H1 (cell line): ENCODE measurements at regions not wholly inside any gene's neighbourhood (a gene's known extent, or its start where the extent isn't known, plus 50 kb on each side); places are given as distances from the start of the nearest gene placed in this dataset.

Source experiments
- CTCF ChIA-PET: fragments of 300-600 bp; sonication (Branson Sonifier 250); formaldehyde crosslinking; loops from one replicate; lab custom pipeline; 2021; ENCODE audit not compliant: partially characterized antibody; lab: Charles Lee
- POLR2A ChIA-PET: fragments of 300-600 bp; sonication (Branson Sonifier 250); formaldehyde crosslinking; loops from one replicate; lab custom pipeline; 2021; ENCODE audit warnings: inconsistent platforms; ENCODE audit not compliant: partially characterized antibody; lab: Charles Lee
- DNase-seq, 2 experiments: peaks; one replicate each; pipeline versions ENCODE4 v3.0.0 to v3.0.0-alpha.2; 2010 to 2022; ENCODE audit warnings: low spot score in 2 of 2, low read depth in 1 of 2, mixed read lengths in 1 of 2
- FAIRE-seq: peaks from 2 replicates; lab custom pipeline; 2011; peaks lifted over from hg19 to GRCh38; lab: Jason Lieb, UNC
- H2AFZ ChIP-seq: 2 replicates; pipeline ENCODE4 v1.8.1; 2012; ENCODE audit warnings: low read length, inconsistent platforms
- H2AK5ac ChIP-seq: 2 replicates; pipeline ENCODE4 v1.6.1; 2013; ENCODE audit warnings: low read depth, low read length
- H2BK120ac ChIP-seq: replicated peaks from 2 replicates; pipeline ENCODE3; 2013; ENCODE audit warnings: low read depth, low read length, inconsistent platforms
- H2BK12ac ChIP-seq: 2 replicates; pipeline ENCODE4 v1.6.1; 2013; ENCODE audit warnings: low read depth, low read length
- H2BK15ac ChIP-seq: 2 replicates; pipeline ENCODE4 v1.6.1; 2013; ENCODE audit warnings: low read length
- H2BK20ac ChIP-seq: 2 replicates; pipeline ENCODE4 v1.6.1; 2013; ENCODE audit warnings: low read length
- H2BK5ac ChIP-seq: 2 replicates; pipeline ENCODE4 v1.6.1; 2013; ENCODE audit warnings: low read depth, low read length
- H3K14ac ChIP-seq: 2 replicates; pipeline ENCODE4 v1.6.1; 2013; ENCODE audit warnings: inconsistent platforms; ENCODE audit not compliant: insufficient read length
- H3K18ac ChIP-seq: 2 replicates; pipeline ENCODE4 v1.6.1; 2013; ENCODE audit warnings: low read length; ENCODE audit errors: extremely low read depth
- H3K23ac ChIP-seq: 2 replicates; pipeline ENCODE4 v1.6.1; 2013; ENCODE audit warnings: inconsistent platforms; ENCODE audit not compliant: insufficient read length
- H3K23me2 ChIP-seq: 2 replicates; pipeline ENCODE4 v1.6.1; 2013; ENCODE audit warnings: low read depth, low read length
- H3K27ac ChIP-seq: 2 replicates; pipeline ENCODE4 v1.6.1; 2011; ENCODE audit warnings: low read depth, low read length, inconsistent platforms
- H3K27me3 ChIP-seq, 4 experiments: replicated peaks in 1 of 4; 1 replicate in 1 of 4; 2 replicates in 3 of 4; pipeline versions ENCODE4 v1.6.1 to v1.8.1; 2011 to 2013; ENCODE audit warnings: low read length in 3 of 4, mild to moderate bottlenecking in 3 of 4, inconsistent platforms in 2 of 4, mixed read lengths in 2 of 4, moderate library complexity in 1 of 4; ENCODE audit not compliant: control insufficient read depth in 3 of 4, insufficient read depth in 3 of 4; ENCODE audit errors: extremely low read depth in 1 of 4
- H3K36me3 ChIP-seq, 4 experiments: 2 replicates each; pipeline versions ENCODE4 v1.6.1 to v1.8.1; 2011 to 2013; ENCODE audit warnings: mild to moderate bottlenecking in 4 of 4, low read length in 3 of 4, moderate library complexity in 2 of 4, control low read depth in 1 of 4, inconsistent platforms in 1 of 4; ENCODE audit not compliant: insufficient read depth in 4 of 4, control insufficient read depth in 2 of 4
- H3K4ac ChIP-seq: replicated peaks from 2 replicates; pipeline ENCODE3; 2013; ENCODE audit warnings: low read length, low read depth, mixed read lengths, inconsistent platforms; ENCODE audit not compliant: insufficient read length
- H3K4me1 ChIP-seq, 4 experiments: replicated peaks in 1 of 4; 1 replicate in 1 of 4; 2 replicates in 3 of 4; pipeline versions ENCODE4 v1.6.1 to v1.8.1; 2011 to 2013; ENCODE audit warnings: low read length in 3 of 4, inconsistent platforms in 2 of 4, mixed read lengths in 1 of 4; ENCODE audit not compliant: insufficient read depth in 4 of 4, control insufficient read depth in 3 of 4
- H3K4me2 ChIP-seq, 2 experiments: 2 replicates each; pipeline versions ENCODE4 v1.6.1 to v1.8.1; 2011 to 2013; ENCODE audit warnings: low read depth in 2 of 2, low read length in 2 of 2, control low read depth in 1 of 2, inconsistent platforms in 1 of 2, mild to moderate bottlenecking in 1 of 2; ENCODE audit not compliant: insufficient read depth in 1 of 2
- H3K4me3 ChIP-seq, 4 experiments: fragments of 200-600, 300-600 bp in 1 of 4; sonication (generic), shearing (Covaris generic), sonication (Bioruptor Twin) in 1 of 4; 2 replicates each; pipeline versions ENCODE4 v1.5.1 to v1.8.1; 2011 to 2016; ENCODE audit warnings: low read length in 4 of 4, low read depth in 3 of 4, control low read depth in 2 of 4, inconsistent platforms in 2 of 4, mild to moderate bottlenecking in 2 of 4, mixed read lengths in 1 of 4, moderate library complexity in 1 of 4; ENCODE audit not compliant: insufficient read depth in 2 of 4; ENCODE audit errors: extremely low read depth in 1 of 4
- H3K56ac ChIP-seq: replicated peaks from 2 replicates; pipeline ENCODE3; 2013; ENCODE audit warnings: low read depth, mild to moderate bottlenecking, mixed read lengths, low read length, inconsistent platforms; ENCODE audit not compliant: insufficient read length
- H3K79me1 ChIP-seq: 2 replicates; pipeline ENCODE4 v1.6.1; 2013; ENCODE audit warnings: low read depth, low read length, control low read depth
- H3K79me2 ChIP-seq, 2 experiments: 2 replicates each; pipeline versions ENCODE4 v1.6.1 to v1.8.1; 2012 to 2013; ENCODE audit warnings: low read length in 2 of 2, mild to moderate bottlenecking in 2 of 2, inconsistent platforms in 1 of 2; ENCODE audit not compliant: insufficient read depth in 2 of 2, control insufficient read depth in 1 of 2
- H3K9ac ChIP-seq, 4 experiments: replicated peaks in 1 of 4; 1 replicate in 1 of 4; 2 replicates in 3 of 4; pipeline versions ENCODE4 v1.6.1 to v1.8.1; 2011 to 2013; ENCODE audit warnings: low read depth in 3 of 4, low read length in 3 of 4, control low read depth in 2 of 4, mild to moderate bottlenecking in 2 of 4, moderate library complexity in 2 of 4, inconsistent platforms in 1 of 4; ENCODE audit errors: extremely low read depth in 1 of 4
- H3K9me3 ChIP-seq, 2 experiments: 2 replicates each; pipeline versions ENCODE4 v1.6.1 to v1.8.1; 2012 to 2013; ENCODE audit warnings: mild to moderate bottlenecking in 2 of 2, moderate library complexity in 2 of 2, control low read depth in 1 of 2, inconsistent platforms in 1 of 2, low read depth in 1 of 2, low read length in 1 of 2, mixed read lengths in 1 of 2; ENCODE audit not compliant: insufficient read depth in 2 of 2
- H4K20me1 ChIP-seq, 2 experiments: replicated peaks in 1 of 2; 2 replicates each; pipeline versions ENCODE3 to v1.8.1; 2011 to 2013; ENCODE audit warnings: inconsistent platforms in 2 of 2, low read length in 2 of 2, mild to moderate bottlenecking in 1 of 2; ENCODE audit not compliant: insufficient read depth in 2 of 2, control insufficient read depth in 1 of 2
- H4K5ac ChIP-seq: 2 replicates; pipeline ENCODE4 v1.6.1; 2013; ENCODE audit warnings: low read length, low read depth, mixed read lengths, inconsistent platforms; ENCODE audit not compliant: insufficient read length
- H4K8ac ChIP-seq: 2 replicates; pipeline ENCODE4 v1.8.0; 2013; ENCODE audit warnings: mild to moderate bottlenecking, moderate library complexity, low read length, inconsistent platforms; ENCODE audit not compliant: insufficient read depth; ENCODE audit errors: extremely low read depth
- H4K91ac ChIP-seq: replicated peaks from 2 replicates; pipeline ENCODE3; 2013; ENCODE audit warnings: low read length, mixed read lengths, inconsistent platforms; ENCODE audit not compliant: insufficient read length
- GTF2F1 ChIP-seq: IDR thresholded peaks from 2 replicates; pipeline ENCODE4 v1.6.1; 2012; ENCODE audit warnings: low read depth, low read length, improper control_type of control experiment, borderline replicate concordance
- HDAC2 ChIP-seq, 2 experiments: fragments of 300-600 bp in 1 of 2; sonication (generic) in 1 of 2; IDR thresholded peaks; 2 replicates each; pipeline ENCODE4 v1.6.1; 2011 to 2012; ENCODE audit warnings: low read depth in 2 of 2, low read length in 2 of 2, mild to moderate bottlenecking in 2 of 2, moderate library complexity in 2 of 2, borderline replicate concordance in 1 of 2, inconsistent platforms in 1 of 2
- JUN ChIP-seq: IDR thresholded peaks from 2 replicates; pipeline ENCODE4 v1.6.1; 2011; ENCODE audit warnings: low read depth, mild to moderate bottlenecking, improper control_type of control experiment, low read length
- KDM5A ChIP-seq: fragments of 200-600 bp; IDR thresholded peaks from 2 replicates; pipeline ENCODE4 v1.7.1; 2012; ENCODE audit warnings: mild to moderate bottlenecking, low read length, inconsistent platforms, mixed read lengths
- MAFK ChIP-seq: IDR thresholded peaks from 2 replicates; pipeline ENCODE4 v1.6.1; 2012; ENCODE audit warnings: low read depth, mild to moderate bottlenecking, improper control_type of control experiment, low read length
- NANOG ChIP-seq: IDR thresholded peaks from 2 replicates; pipeline ENCODE4 v1.6.1; 2011; ENCODE audit warnings: low read length, low read depth, mild to moderate bottlenecking, inconsistent platforms; ENCODE audit not compliant: insufficient read depth, poor library complexity, severe bottlenecking
- POLR2AphosphoS5 ChIP-seq: IDR thresholded peaks from 2 replicates; pipeline ENCODE4 v1.6.1; 2011; ENCODE audit warnings: low read depth, low read length
- POU5F1 ChIP-seq: IDR thresholded peaks from 2 replicates; pipeline ENCODE4 v1.6.1; 2011; ENCODE audit warnings: low read depth, mild to moderate bottlenecking, low read length, moderate library complexity
- SAP30 ChIP-seq: fragments of 300-600 bp; sonication (generic); IDR thresholded peaks from 2 replicates; pipeline ENCODE4 v1.7.1; 2012; ENCODE audit warnings: low read length, moderate library complexity, mild to moderate bottlenecking, inconsistent platforms; ENCODE audit not compliant: insufficient read depth, insufficient replicate concordance
- SP4 ChIP-seq: IDR thresholded peaks from 2 replicates; pipeline ENCODE4 v1.6.1; 2012; ENCODE audit warnings: low read length, inconsistent platforms
- SUZ12 ChIP-seq: fragments of 200-600 bp; sonication (generic); IDR thresholded peaks from 2 replicates; pipeline ENCODE4 v1.6.1; 2012; ENCODE audit warnings: mild to moderate bottlenecking, inconsistent platforms, low read length, moderate library complexity, mixed read lengths
- YY1 ChIP-seq: IDR thresholded peaks from 2 replicates; pipeline ENCODE4 v1.6.1; 2011; ENCODE audit warnings: low read depth, mild to moderate bottlenecking, low read length
- ZNF274 ChIP-seq: IDR thresholded peaks from 2 replicates; pipeline ENCODE4 v1.7.0; 2012; ENCODE audit warnings: low read length, borderline replicate concordance; ENCODE audit errors: extremely low read depth
- WGBS, 2 experiments: shearing (Covaris generic) in 1 of 2; methylation state at CpG; one replicate each; pipeline versions ENCODE4 v1.1.6 to v1.1.7; 2013 to 2015; ENCODE audit warnings: low lambda C conversion rate in 2 of 2, mixed read lengths in 2 of 2, inconsistent platforms in 1 of 2, low coverage in 1 of 2, missing lambda C conversion rate in 1 of 2; ENCODE audit not compliant: insufficient replicate concordance in 2 of 2, insufficient coverage in 1 of 2, insufficient read length in 1 of 2; ENCODE audit errors: extremely low coverage in 1 of 2, missing lambda C conversion rate in 1 of 2; 5-methylcytosine and 5-hydroxymethylcytosine counted together
- TF ChIP-seq, protein P1 (sequence below): IDR thresholded peaks from 2 replicates; pipeline ENCODE4 v1.6.1; 2012; ENCODE audit warnings: inconsistent platforms

DNA sequence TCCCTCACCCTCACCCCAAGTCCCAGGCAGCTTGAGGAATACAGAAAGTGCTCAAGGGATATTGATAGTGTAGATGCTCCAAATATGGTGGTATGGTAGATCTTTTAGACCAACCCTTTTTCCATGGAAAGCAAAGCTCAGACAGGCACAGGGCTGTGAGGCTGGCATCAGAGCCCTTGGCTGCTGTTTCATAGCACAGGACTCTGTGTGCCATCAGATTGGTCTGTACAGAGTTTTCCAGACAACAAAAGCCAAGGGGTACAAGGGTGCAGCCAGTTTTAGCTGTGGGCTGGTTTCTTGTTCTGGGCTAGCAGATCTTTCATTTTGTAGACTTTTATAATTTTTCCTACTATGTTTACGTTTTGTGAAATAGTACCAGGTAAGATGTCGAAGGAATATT lies 296.9 kb upstream of the TNP1 start:
- Histone ChIP-seq H3K23ac (no peak overlapping the region), H2BK120ac (no peak overlapping the region), H3K27me3 (no peaks in the 10 kb centered on the region; a peak in 1 of 7 replicates), H3K36me3 (no peaks in the 10 kb centered on the region), H2AFZ (no peak overlapping the region), H2BK20ac (no peak overlapping the region), H4K91ac (no peak overlapping the region), H3K9ac (no peak overlapping the region), H4K8ac (no peak overlapping the region), H2BK5ac (no peak overlapping the region), H3K9me3 (no peaks in the 10 kb centered on the region), H3K18ac (no peak overlapping the region), H3K79me2 (no peaks in the 10 kb centered on the region), H2AK5ac (no peak overlapping the region), H3K14ac (no peak overlapping the region), H4K5ac (no peak overlapping the region), H3K56ac (no peak overlapping the region), H3K4me3 (no peak overlapping the region), H2BK15ac (no peak overlapping the region), H3K27ac (no peak overlapping the region), H3K4ac (no peak overlapping the region), H3K4me1 (no peaks in the 10 kb centered on the region), H3K23me2 (no peaks in the 10 kb centered on the region; the same call in 1 of the 2 replicates), H4K20me1 (no peaks in the 10 kb centered on the region), H3K4me2 (no peak overlapping the region), H2BK12ac (no peak overlapping the region), H3K79me1 (no peaks in the 10 kb centered on the region)
- FAIRE-seq (no peak), DNase-seq (no peak)
- POLR2A ChIA-PET = no interaction called here
- 100% methylated on average over 2 of the region's 2 CpGs; no CpG with 5 or more reads in 1 of the 2 experiments for WGBS, 2 experiments
- CTCF ChIA-PET = interaction anchor here (1.4 to 5.8 kb wide), 4 partner anchors 9 to 19 kb away, joined by 3 to 23 read pairs (median 9); no protein-coding TSS in a partner anchor
- no peak for TF ChIP-seq JUN
- no peak for TF ChIP-seq POLR2AphosphoS5
- no peak for TF ChIP-seq SP4
- TF ChIP-seq NANOG = no peak
- no peak for TF ChIP-seq POU5F1
- TF ChIP-seq SAP30 = no peak
- TF ChIP-seq SUZ12 = no peak
- TF ChIP-seq YY1 = no peak
- no peak for TF ChIP-seq ZNF274
- TF ChIP-seq MAFK = no peak
- no peak for TF ChIP-seq KDM5A
- TF ChIP-seq, protein P1, sequence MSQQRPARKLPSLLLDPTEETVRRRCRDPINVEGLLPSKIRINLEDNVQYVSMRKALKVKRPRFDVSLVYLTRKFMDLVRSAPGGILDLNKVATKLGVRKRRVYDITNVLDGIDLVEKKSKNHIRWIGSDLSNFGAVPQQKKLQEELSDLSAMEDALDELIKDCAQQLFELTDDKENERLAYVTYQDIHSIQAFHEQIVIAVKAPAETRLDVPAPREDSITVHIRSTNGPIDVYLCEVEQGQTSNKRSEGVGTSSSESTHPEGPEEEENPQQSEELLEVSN = no peak
- TF ChIP-seq HDAC2 (IDR thresholded peaks at IDR 0.05; ENCODE audit: borderline replicate concordance in 1 of 2, low read depth in 2 of 2, low read length in 2 of 2) = no peak
- no peak for TF ChIP-seq GTF2F1
